HepG2 (cell line): ENCODE measurements at regions not wholly inside any gene's neighbourhood (a gene's known extent, or its start where the extent isn't known, plus 50 kb on each side); places are given as distances from the start of the nearest gene placed in this dataset.
"Not testable (repeated sequence)": the region's sequence is repeated elsewhere in the genome, so short reads cannot be mapped to it uniquely, and the experiment has no call there.

Source experiments
- ATAC-seq: fragments of 200-7000 bp; cut with Tn5 transposase; 3 replicates; pipeline ENCODE4 v1.9.1; 2020; ENCODE audit warnings: mild to moderate bottlenecking, moderate library complexity
- BruUV-seq: library from RNA; stranded (reverse); fragments of 400-500 nt; replicated peaks from 2 replicates; lab custom pipeline; 2021; lab: Mats Ljungman, UMichigan
- CTCF ChIA-PET: fragments of 300-600 bp; formaldehyde crosslinking; extraction: SDS; loops from one replicate; lab custom pipeline; 2021; ENCODE audit warnings: low total read pairs, inconsistent platforms, low intra/inter-chr PET ratio; lab: Yijun Ruan, JAX
- POLR2A ChIA-PET: fragments of 350-600 bp; sonication (Branson Sonifier 250); formaldehyde crosslinking; loops from one replicate; lab custom pipeline; 2020; ENCODE audit warnings: antibody characterized with exemption, inconsistent platforms; lab: Yijun Ruan, JAX
- DNase-seq: peaks from one replicate; pipeline ENCODE4 v3.0.0-alpha.2; 2015; ENCODE audit warnings: low spot score
- FAIRE-seq: peaks from 3 replicates; lab custom pipeline; 2011; peaks lifted over from hg19 to GRCh38; lab: Jason Lieb, UNC
- H2AFZ ChIP-seq: one replicate; pipeline ENCODE4 v1.6.1; 2011; ENCODE audit warnings: low read length, inconsistent platforms
- H3K27ac ChIP-seq: fragments of 300-600 bp; 3 replicates; pipeline ENCODE4 v1.8.0; 2011; ENCODE audit warnings: mixed run types, mild to moderate bottlenecking, mixed read lengths, low read length, inconsistent platforms; ENCODE audit not compliant: insufficient read depth; ENCODE audit errors: extremely low read length
- H3K27me3 ChIP-seq, 2 experiments: fragments of 200-600 bp in 1 of 2; 2 replicates in 1 of 2; 3 replicates in 1 of 2; pipeline versions ENCODE4 v1.6.0 to v1.8.0; 2011; ENCODE audit warnings: low read length in 2 of 2, mild to moderate bottlenecking in 2 of 2, moderate library complexity in 2 of 2, inconsistent platforms in 1 of 2; ENCODE audit not compliant: insufficient read depth in 2 of 2, control insufficient read depth in 1 of 2
- H3K36me3 ChIP-seq, 2 experiments: fragments of 200-600 bp in 1 of 2; replicated peaks in 1 of 2; 2 replicates in 1 of 2; 3 replicates in 1 of 2; pipeline versions ENCODE4 v1.5.1 to v1.8.0; 2011; ENCODE audit warnings: low read length in 2 of 2, inconsistent platforms in 1 of 2; ENCODE audit not compliant: insufficient read depth in 2 of 2, control insufficient read depth in 1 of 2
- H3K4me1 ChIP-seq: 2 replicates; pipeline ENCODE4 v1.5.1; 2012; ENCODE audit warnings: low read length, inconsistent platforms; ENCODE audit not compliant: insufficient read depth
- H3K4me2 ChIP-seq: 2 replicates; pipeline ENCODE4 v1.6.0; 2011; ENCODE audit warnings: low read depth, low read length, inconsistent platforms
- H3K4me3 ChIP-seq, 3 experiments: fragments of 200-600 bp in 1 of 3; sonication (generic), shearing (Covaris generic) in 1 of 3; replicated peaks in 1 of 3; 2 replicates each; pipeline ENCODE4 v1.5.1; 2011 to 2016; ENCODE audit warnings: low read length in 3 of 3, inconsistent platforms in 2 of 3, low read depth in 2 of 3, mild to moderate bottlenecking in 2 of 3, control low read depth in 1 of 3, mixed read lengths in 1 of 3; ENCODE audit not compliant: insufficient read depth in 1 of 3
- H3K79me2 ChIP-seq: one replicate; pipeline ENCODE4 v1.6.1; 2011; ENCODE audit warnings: low read length, inconsistent platforms; ENCODE audit not compliant: insufficient read depth
- H3K9ac ChIP-seq: 2 replicates; pipeline ENCODE4 v1.6.0; 2011; ENCODE audit warnings: mild to moderate bottlenecking, low read depth, low read length, inconsistent platforms; ENCODE audit not compliant: insufficient read depth
- H3K9me3 ChIP-seq: 2 replicates; pipeline ENCODE4 v1.5.1; 2012; ENCODE audit warnings: mild to moderate bottlenecking, low read length
- H4K20me1 ChIP-seq: 2 replicates; pipeline ENCODE4 v1.6.0; 2011; ENCODE audit warnings: inconsistent platforms, mild to moderate bottlenecking, low read length, moderate library complexity; ENCODE audit not compliant: insufficient read depth
- ATF7 ChIP-seq, 2 experiments: fragments of 450-650 bp in 1 of 2; sonication (generic) in 1 of 2; formaldehyde crosslinking in 1 of 2; IDR thresholded peaks; 2 replicates each; pipeline versions ENCODE4 v1.4.0 to v1.6.1; 2016 to 2020; ENCODE audit warnings: antibody characterized with exemption in 1 of 2, mild to moderate bottlenecking in 1 of 2, missing genetic modification reagents in 1 of 2
- CEBPB ChIP-seq: IDR thresholded peaks from 2 replicates; pipeline ENCODE4 v1.6.1; 2011; ENCODE audit warnings: low read depth, low read length, improper control_type of control experiment, borderline replicate concordance
- CEBPG ChIP-seq: IDR thresholded peaks from 2 replicates; pipeline ENCODE4 v1.6.1; 2016
- FOXA1 ChIP-seq, 2 experiments: fragments of 450-650 bp in 1 of 2; sonication (generic) in 1 of 2; formaldehyde crosslinking in 1 of 2; IDR thresholded peaks; 2 replicates each; pipeline versions ENCODE4 v1.4.0 to v1.6.1; 2016 to 2020; ENCODE audit warnings: missing genetic modification reagents in 1 of 2
- GATAD2A ChIP-seq: IDR thresholded peaks from 2 replicates; pipeline ENCODE4 v1.6.1; 2016
- ZNF33A ChIP-seq: sonication (generic); formaldehyde crosslinking; IDR thresholded peaks from 2 replicates; pipeline ENCODE4 v1.5.1; 2020; ENCODE audit warnings: missing genetic modification reagents, mild to moderate bottlenecking, moderate library complexity, borderline replicate concordance
- WGBS: methylation state at CpG from one replicate; pipeline ENCODE4 v1.1.6; 2017; ENCODE audit warnings: low lambda C conversion rate; 5-methylcytosine and 5-hydroxymethylcytosine counted together
- in situ Hi-C: cut with HindIII; loops from 2 replicates; pipeline ENCODE4 v1.10.0; 2017; ENCODE audit warnings: low pct_unique_long_range_greater_than_20kb; ENCODE audit not compliant: extremely low pct_ligation_motif_present
- intact Hi-C: fragments of 100-400 bp; cut with micrococcal nuclease; formaldehyde crosslinking; loops from one replicate; pipeline ENCODE4 v1.10.0; 2022; ENCODE audit not compliant: unreplicated experiment
- TF ChIP-seq, protein P1 (sequence below), 2 experiments: fragments of 450-650 bp in 1 of 2; sonication (generic) in 1 of 2; formaldehyde crosslinking; IDR thresholded peaks; 2 replicates each; pipeline versions ENCODE4 v1.5.0 to v1.8.0; 2020 to 2022; ENCODE audit warnings: mild to moderate bottlenecking in 1 of 2, missing genetic modification reagents in 1 of 2

DNA sequence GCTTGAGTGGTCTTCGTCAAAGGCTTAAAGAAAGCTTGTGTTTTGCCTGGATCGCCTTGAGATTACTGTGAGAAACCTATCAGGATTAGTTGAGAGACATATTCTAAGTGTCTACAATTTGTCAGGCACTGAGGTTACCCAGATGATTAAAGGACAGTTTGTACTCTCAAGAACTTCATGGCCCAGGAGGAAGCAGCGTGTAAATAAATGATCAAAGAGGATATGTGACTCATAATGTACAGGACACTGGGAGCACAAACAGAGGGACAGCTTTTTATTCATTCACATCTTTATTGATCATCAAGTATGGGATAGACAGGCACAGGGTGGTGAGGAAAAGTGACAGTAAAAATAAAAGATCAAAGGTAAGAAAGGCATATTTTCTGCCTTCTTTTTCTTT, 152.6 kb upstream of the FSHR start (continued):
- TF ChIP-seq GATAD2A (CRISPR knock-in tag), result peak; percentile 60

DNA sequence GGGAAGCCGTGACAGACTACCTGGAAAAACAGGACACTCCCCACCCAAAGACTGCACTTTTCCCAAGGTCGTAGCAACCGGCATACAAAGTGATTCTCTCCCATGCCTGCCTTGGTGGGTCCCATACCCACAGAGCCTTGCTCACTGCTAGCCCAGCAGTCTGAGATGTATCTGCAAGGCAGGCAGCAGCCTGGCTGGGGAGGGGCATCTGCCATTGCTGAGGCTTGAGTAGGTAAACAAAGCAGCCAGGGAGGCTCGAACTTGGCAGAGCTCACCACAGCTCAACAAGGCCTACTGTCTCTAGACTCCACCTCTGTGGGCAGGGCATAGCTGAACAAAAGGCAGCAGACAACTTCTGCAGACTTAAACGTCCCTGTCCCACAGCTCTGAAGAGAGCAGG, 144.4 kb upstream of the FSHR start:
- H3K27ac ChIP-seq; H3K79me2 ChIP-seq; H3K27me3 ChIP-seq; H3K4me3 ChIP-seq; H4K20me1 ChIP-seq; H3K4me2 ChIP-seq; intact Hi-C loops; H3K9me3 ChIP-seq; BruUV-seq; H3K9ac ChIP-seq; H3K36me3 ChIP-seq; POLR2A ChIA-PET; DNase-seq; H2AFZ ChIP-seq; ATAC-seq; CTCF ChIA-PET; H3K4me1 ChIP-seq; FAIRE-seq; in situ Hi-C loops; TF ChIP-seq FOXA1 (IDR thresholded peaks at IDR 0.05): not testable (repeated sequence)
- 26% methylated on average over 4 of the region's 5 CpGs for WGBS
- TF ChIP-seq FOXA1 (CRISPR knock-in tag; IDR thresholded peaks at IDR 0.05), result peak; percentile 33; the same call in 1 of the 2 replicates

DNA sequence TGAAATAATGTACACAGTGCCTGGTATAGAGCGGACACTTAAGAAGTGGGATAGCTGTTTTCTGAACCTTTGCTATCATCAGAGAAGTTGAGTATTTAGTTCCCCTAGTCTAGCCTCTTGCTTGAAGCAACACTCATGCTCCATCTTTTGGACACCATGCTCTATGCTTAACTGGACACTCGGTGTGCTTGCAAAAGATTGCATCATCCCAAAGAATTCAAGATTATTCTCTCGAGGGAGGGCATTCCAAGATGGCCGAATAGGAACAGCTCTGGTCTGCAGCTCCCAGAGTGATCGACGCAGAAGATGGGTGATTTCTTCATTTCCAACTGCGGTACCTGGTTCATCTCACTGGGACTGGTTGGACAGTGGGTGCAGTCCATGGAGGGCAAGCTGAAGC, 143.9 kb upstream of the FSHR start:
- 33% methylated on average over 7 of the region's 7 CpGs for WGBS

More for the DNA sequence above, 143.9 kb upstream of the FSHR start:
- no peak for DNase-seq
- Histone ChIP-seq H3K27me3 (no peaks in the 10 kb centered on the region), H4K20me1 (no peaks in the 10 kb centered on the region), H3K9ac (no peak overlapping the region), H3K36me3 (no peaks in the 10 kb centered on the region), H2AFZ (no peak overlapping the region), H3K4me3 (no peak overlapping the region), H3K27ac (no peak overlapping the region), H3K79me2 (no peaks in the 10 kb centered on the region), H3K4me1 (no peaks in the 10 kb centered on the region), H3K9me3 (0 out of 2 replicates have a peak, but pooled peaks cover 6% of the 10 kb centered on the region), H3K4me2 (no peak overlapping the region; the same call in 1 of the 2 replicates)
- CTCF ChIA-PET, result no interaction called here
- in situ Hi-C loops (no loop called here), intact Hi-C loops (no loop called here)
- no TSS peak for BruUV-seq
- POLR2A ChIA-PET, result no interaction called here
- FAIRE-seq, result no peak
- no peak for ATAC-seq
- TF ChIP-seq ATF7 (IDR thresholded peaks at IDR 0.05) (peak; percentile 47), ATF7 (CRISPR knock-in tag; IDR thresholded peaks at IDR 0.05) (no peak), ZNF33A (CRISPR knock-in tag) (no peak), CEBPG (CRISPR knock-in tag) (peak; percentile 43; the same call in 1 of the 2 replicates), CEBPB (peak; percentile 49; the same call in 1 of the 2 replicates)
- TF ChIP-seq, protein P1, sequence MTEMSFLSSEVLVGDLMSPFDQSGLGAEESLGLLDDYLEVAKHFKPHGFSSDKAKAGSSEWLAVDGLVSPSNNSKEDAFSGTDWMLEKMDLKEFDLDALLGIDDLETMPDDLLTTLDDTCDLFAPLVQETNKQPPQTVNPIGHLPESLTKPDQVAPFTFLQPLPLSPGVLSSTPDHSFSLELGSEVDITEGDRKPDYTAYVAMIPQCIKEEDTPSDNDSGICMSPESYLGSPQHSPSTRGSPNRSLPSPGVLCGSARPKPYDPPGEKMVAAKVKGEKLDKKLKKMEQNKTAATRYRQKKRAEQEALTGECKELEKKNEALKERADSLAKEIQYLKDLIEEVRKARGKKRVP (CRISPR knock-in tag; IDR thresholded peaks at IDR 0.05), result peak in 1 of 2 experiments; percentile 58; a peak in 2 of 4 replicates
